HUES48 (cell line): ENCODE measurements at regions not wholly inside any gene's neighbourhood (a gene's known extent, or its start where the extent isn't known, plus 50 kb on each side); places are given as distances from the start of the nearest gene placed in this dataset.

Experiments used
- H3K27ac ChIP-seq: one replicate; pipeline ENCODE4 v1.7.0; 2013; ENCODE audit warnings: low read depth, low read length, inconsistent platforms
- H3K27me3 ChIP-seq: 2 replicates; pipeline ENCODE4 v1.6.1; 2013; ENCODE audit warnings: mild to moderate bottlenecking, low read length; ENCODE audit not compliant: control insufficient read depth, insufficient read depth
- H3K36me3 ChIP-seq: 2 replicates; pipeline ENCODE4 v1.6.1; 2013; ENCODE audit warnings: low read length; ENCODE audit not compliant: control insufficient read depth, insufficient read depth
- H3K4me1 ChIP-seq: 2 replicates; pipeline ENCODE4 v1.6.1; 2013; ENCODE audit warnings: mild to moderate bottlenecking, low read length; ENCODE audit not compliant: control insufficient read depth, insufficient read depth
- H3K4me3 ChIP-seq: 2 replicates; pipeline ENCODE4 v1.5.1; 2013; ENCODE audit warnings: mild to moderate bottlenecking, low read depth, low read length
- H3K9ac ChIP-seq: 2 replicates; pipeline ENCODE4 v1.6.1; 2013; ENCODE audit warnings: mild to moderate bottlenecking, low read depth, low read length, moderate library complexity
- H3K9me3 ChIP-seq: 2 replicates; pipeline ENCODE4 v1.6.1; 2013; ENCODE audit warnings: low read length; ENCODE audit not compliant: control insufficient read depth, insufficient read depth

- Histone ChIP-seq H3K36me3 (no peaks in the 10 kb centered on the region), H3K4me1 (no peaks in the 10 kb centered on the region), H3K9ac (no peak overlapping the region), H3K4me3 (no peak overlapping the region), H3K9me3 (no peaks in the 10 kb centered on the region), H3K27me3 (no peaks in the 10 kb centered on the region), H3K27ac (no peak overlapping the region)
Measured at GRCh38 chr1:193342811-193343210, 156.4 kb upstream of the B3GALT2 start.

GRCh38 chr1:193340331-193340730 lies 153.9 kb upstream of the B3GALT2 start:
- Histone ChIP-seq H3K27ac (no peak overlapping the region), H3K27me3 (no peaks in the 10 kb centered on the region), H3K4me1 (no peaks in the 10 kb centered on the region), H3K9ac (no peak overlapping the region), H3K9me3 (no peaks in the 10 kb centered on the region), H3K36me3 (no peaks in the 10 kb centered on the region), H3K4me3 (no peak overlapping the region)

- Histone ChIP-seq H3K9ac (no peak overlapping the region), H3K27me3 (no peaks in the 10 kb centered on the region), H3K9me3 (no peaks in the 10 kb centered on the region), H3K4me1 (no peaks in the 10 kb centered on the region), H3K27ac (no peak overlapping the region), H3K4me3 (no peak overlapping the region), H3K36me3 (no peaks in the 10 kb centered on the region)
Measured at GRCh38 chr1:193339401-193339800, 153.0 kb upstream of the B3GALT2 start.

DNA sequence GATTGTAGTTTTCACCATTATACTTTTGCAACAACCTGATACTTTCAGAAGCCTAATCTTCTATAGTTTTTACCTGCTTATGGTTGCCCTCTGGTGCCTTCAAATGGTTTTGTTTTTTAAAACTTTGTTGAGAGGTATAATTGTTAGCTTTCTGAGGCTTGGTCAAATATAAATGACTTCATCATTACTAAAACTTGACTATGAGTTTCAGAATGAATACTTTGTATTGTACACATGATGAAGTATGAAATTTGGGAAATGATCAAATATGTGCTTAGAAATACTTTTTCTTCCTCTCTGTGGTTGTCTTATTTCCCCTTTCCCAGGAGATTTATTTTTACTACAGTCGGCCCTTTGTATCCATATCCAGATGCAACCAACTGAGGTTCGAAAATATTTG lies 151.8 kb upstream of the B3GALT2 start:
- Histone ChIP-seq H3K36me3 (no peaks in the 10 kb centered on the region), H3K27me3 (no peaks in the 10 kb centered on the region), H3K9me3 (no peaks in the 10 kb centered on the region), H3K4me3 (no peak overlapping the region), H3K9ac (no peak overlapping the region), H3K27ac (no peak overlapping the region), H3K4me1 (no peaks in the 10 kb centered on the region)

GRCh38 chr1:193335806-193336428 lies 149.5 kb upstream of the B3GALT2 start:
- no peaks in the 10 kb centered on the region for H3K9me3 ChIP-seq
- no peaks in the 10 kb centered on the region for H3K36me3 ChIP-seq
- no peaks in the 10 kb centered on the region for H3K4me1 ChIP-seq
- H3K27ac ChIP-seq: no peak overlapping the region
- no peak overlapping the region for H3K4me3 ChIP-seq
- no peaks in the 10 kb centered on the region for H3K27me3 ChIP-seq
- no peak overlapping the region for H3K9ac ChIP-seq

DNA sequence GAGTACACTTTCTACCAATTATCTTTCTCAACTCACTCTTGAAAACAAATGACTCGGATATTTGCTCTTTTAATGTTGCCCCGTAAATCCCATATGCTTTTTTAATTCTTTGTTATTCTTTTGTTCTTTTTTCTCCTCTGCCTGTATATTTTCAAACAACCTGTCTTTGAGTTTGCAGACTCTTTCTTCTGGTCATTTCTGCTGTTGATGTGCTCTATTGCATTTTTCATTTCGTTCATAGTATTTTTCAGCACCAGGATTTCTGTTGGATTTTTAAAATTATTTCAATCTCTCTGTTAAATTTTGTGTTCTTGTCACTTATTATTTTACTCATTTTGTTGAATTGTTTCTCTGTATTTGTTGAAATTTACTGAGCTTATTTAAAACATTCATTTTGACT lies 146.8 kb upstream of the B3GALT2 start:
- no peaks in the 10 kb centered on the region for H3K36me3 ChIP-seq
- H3K4me1 ChIP-seq: no peaks in the 10 kb centered on the region
- H3K9me3 ChIP-seq: no peaks in the 10 kb centered on the region; the same call in 1 of the 2 replicates
- no peaks in the 10 kb centered on the region for H3K27me3 ChIP-seq
- H3K27ac ChIP-seq: no peak overlapping the region
- no peak overlapping the region for H3K4me3 ChIP-seq
- H3K9ac ChIP-seq: no peak overlapping the region

DNA sequence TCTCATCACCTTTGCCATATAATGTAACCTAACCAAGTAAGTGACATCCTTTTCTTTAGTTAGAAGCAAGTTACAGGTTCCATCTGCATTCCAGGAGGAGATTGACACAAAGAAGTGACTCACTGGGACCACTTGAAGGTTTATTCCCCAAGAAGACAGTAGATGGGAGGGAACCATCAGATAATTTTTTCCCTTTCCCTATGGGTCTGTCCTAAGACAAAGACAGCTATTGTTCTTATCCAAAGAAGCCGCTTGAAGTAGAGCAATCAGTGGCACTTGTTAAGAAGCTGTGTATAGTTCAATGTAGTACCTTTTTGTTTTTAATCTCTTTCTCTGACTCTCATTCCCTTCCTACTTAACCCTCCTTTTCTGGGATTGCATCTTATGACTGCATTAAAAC lies 139.9 kb upstream of the B3GALT2 start:
- H3K9me3 ChIP-seq: peaks cover 3% of the 10 kb centered on the region; the same call in 1 of the 2 replicates
- H3K4me1 ChIP-seq: no peaks in the 10 kb centered on the region
- H3K27ac ChIP-seq: no peak overlapping the region

DNA sequence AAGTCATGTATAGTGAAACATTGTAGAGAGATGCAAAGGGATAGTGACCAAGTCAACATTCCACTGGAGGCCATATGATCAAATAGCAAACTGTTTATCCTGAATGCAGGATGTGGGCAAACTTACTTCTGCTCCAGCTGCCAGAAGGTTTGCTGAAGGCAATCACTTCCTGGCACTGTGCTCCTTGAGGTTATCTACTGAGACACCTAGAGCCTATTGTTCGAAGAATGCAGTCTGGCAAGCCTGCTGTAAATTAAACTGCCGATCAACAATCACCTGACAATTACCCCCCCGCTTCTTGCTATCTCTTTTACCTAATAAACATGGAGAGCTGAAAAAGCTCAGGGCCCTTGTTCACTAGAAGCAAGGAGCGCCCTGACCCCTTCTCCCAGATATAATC lies 139.4 kb upstream of the B3GALT2 start:
- Histone ChIP-seq H3K27me3 (no peaks in the 10 kb centered on the region), H3K9me3 (peaks cover 3% of the 10 kb centered on the region; the same call in 1 of the 2 replicates), H3K4me1 (no peaks in the 10 kb centered on the region), H3K27ac (no peak overlapping the region), H3K36me3 (no peaks in the 10 kb centered on the region), H3K9ac (no peak overlapping the region), H3K4me3 (no peak overlapping the region)

More for the DNA sequence above, 139.9 kb upstream of the B3GALT2 start:
- Histone ChIP-seq H3K36me3 (no peaks in the 10 kb centered on the region), H3K4me3 (no peak overlapping the region), H3K9ac (no peak overlapping the region), H3K27me3 (no peaks in the 10 kb centered on the region)

- no peak overlapping the region for H3K27ac ChIP-seq
- no peak overlapping the region for H3K4me3 ChIP-seq
- H3K36me3 ChIP-seq: no peaks in the 10 kb centered on the region
- H3K9ac ChIP-seq: no peak overlapping the region
- no peaks in the 10 kb centered on the region for H3K27me3 ChIP-seq
- peaks cover 3% of the 10 kb centered on the region; the same call in 1 of the 2 replicates for H3K9me3 ChIP-seq
- no peaks in the 10 kb centered on the region for H3K4me1 ChIP-seq
Measured at GRCh38 chr1:193325042-193325441, 138.6 kb upstream of the B3GALT2 start.

DNA sequence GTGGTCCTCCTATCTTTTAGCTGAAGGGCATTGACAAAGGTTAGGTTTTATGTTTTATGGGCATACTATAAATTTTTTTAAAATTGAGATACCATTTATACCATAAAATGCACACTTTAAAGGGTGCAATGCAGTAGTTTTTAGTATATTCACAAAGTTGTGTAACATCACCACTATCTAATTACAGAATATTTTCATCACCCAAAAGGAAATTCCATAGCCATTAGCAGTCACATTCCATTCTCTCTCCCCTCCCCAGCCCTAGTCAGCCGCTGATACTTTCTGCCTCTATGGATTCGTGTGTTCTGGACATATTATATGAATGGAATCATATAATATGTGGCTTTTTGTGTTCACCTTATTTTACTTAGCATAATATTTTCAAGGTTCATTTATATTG lies 135.8 kb upstream of the B3GALT2 start:
- Histone ChIP-seq H3K27me3 (no peaks in the 10 kb centered on the region), H3K27ac (no peak overlapping the region), H3K9ac (no peak overlapping the region), H3K9me3 (0 out of 2 replicates have a peak, but pooled peaks cover 3% of the 10 kb centered on the region), H3K4me3 (no peak overlapping the region), H3K36me3 (no peaks in the 10 kb centered on the region), H3K4me1 (no peaks in the 10 kb centered on the region)

DNA sequence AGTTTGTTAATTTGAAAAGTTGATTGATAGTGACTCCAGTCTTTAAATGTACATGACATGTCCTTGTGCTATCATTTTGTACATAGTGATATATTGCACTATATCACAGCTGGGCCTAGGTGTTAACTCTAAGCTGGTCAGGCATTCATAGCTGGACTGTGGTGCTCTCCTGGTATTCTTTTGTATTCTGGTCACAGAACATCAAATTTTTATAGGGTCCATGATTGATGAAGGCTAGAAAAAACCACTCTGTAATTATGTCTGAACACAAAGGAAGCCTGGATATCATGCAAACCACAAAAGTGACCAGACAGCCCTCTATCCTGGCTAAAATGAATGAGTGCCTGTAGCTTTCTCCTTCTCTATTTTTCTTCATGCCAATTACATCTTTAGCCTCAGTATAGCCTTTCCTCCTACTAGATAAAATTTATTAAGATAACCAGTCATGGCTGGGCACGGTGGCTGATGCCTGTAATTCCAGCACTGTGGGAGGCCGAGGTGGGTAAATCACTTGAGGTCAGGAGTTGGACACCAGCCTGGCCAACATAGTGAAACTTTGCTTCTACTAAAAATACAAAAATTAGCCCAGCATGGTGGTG lies 134.9 kb upstream of the B3GALT2 start:
- Histone ChIP-seq H3K27me3 (no peaks in the 10 kb centered on the region), H3K9me3 (0 out of 2 replicates have a peak, but pooled peaks cover 3% of the 10 kb centered on the region), H3K36me3 (no peaks in the 10 kb centered on the region), H3K4me3 (no peak overlapping the region), H3K27ac (no peak overlapping the region), H3K4me1 (no peaks in the 10 kb centered on the region), H3K9ac (no peak overlapping the region)
